SK-N-SH treated with all-trans-retinoic acid at 6 μM for 48 hours (cell line): ENCODE measurements at regions not wholly inside any gene's neighbourhood (a gene's known extent, or its start where the extent isn't known, plus 50 kb on each side); places are given as distances from the start of the nearest gene placed in this dataset.
A peak's percentile ranks its signal among the peaks of the same experiment; 100 is the strongest.

ENCODE experiments used
- ATAC-seq: fragments of 200-7000 bp; cut with Tn5 transposase; 3 replicates; pipeline ENCODE4 v1.9.1; 2020; ENCODE audit warnings: mild to moderate bottlenecking, moderate library complexity
- ARNTL ChIP-seq: fragments of 450-650 bp; formaldehyde crosslinking; IDR thresholded peaks from 2 replicates; pipeline ENCODE4 v1.5.0; 2020; ENCODE audit warnings: low read depth, mild to moderate bottlenecking, moderate library complexity, borderline replicate concordance
- CREB5 ChIP-seq: fragments of 250-450 bp; sonication (Bioruptor Pico); IDR thresholded peaks from 2 replicates; pipeline ENCODE4 v1.5.1; 2020; ENCODE audit warnings: low read depth, mild to moderate bottlenecking, moderate library complexity
- CSDC2 ChIP-seq: fragments of 250-450 bp; sonication (Bioruptor Pico); IDR thresholded peaks from 2 replicates; pipeline ENCODE4 v1.5.0; 2020; ENCODE audit warnings: mild to moderate bottlenecking, moderate library complexity
- CSRNP3 ChIP-seq: fragments of 250-450 bp; sonication (Bioruptor Pico); IDR thresholded peaks from 2 replicates; pipeline ENCODE4 v1.5.1; 2021; ENCODE audit warnings: mild to moderate bottlenecking, moderate library complexity
- ESRRG ChIP-seq: fragments of 250-450 bp; sonication (Bioruptor Pico); IDR thresholded peaks from 2 replicates; pipeline ENCODE4 v1.6.1; 2021; ENCODE audit warnings: mild to moderate bottlenecking
- GLIS3 ChIP-seq: fragments of 250-450 bp; sonication (Bioruptor Pico); IDR thresholded peaks from 2 replicates; pipeline ENCODE4 v1.5.0; 2020; ENCODE audit warnings: mild to moderate bottlenecking, moderate library complexity
- ISL1 ChIP-seq: fragments of 250-450 bp; sonication (Bioruptor Pico); IDR thresholded peaks from 2 replicates; pipeline ENCODE4 v2.1.2; 2022; ENCODE audit warnings: mild to moderate bottlenecking, moderate library complexity
- OSR1 ChIP-seq: fragments of 250-450 bp; sonication (Bioruptor Pico); IDR thresholded peaks from 2 replicates; pipeline ENCODE4 v1.8.0; 2022; ENCODE audit warnings: moderate library complexity, mild to moderate bottlenecking, inconsistent platforms
- POU6F1 ChIP-seq: fragments of 250-450 bp; sonication (Bioruptor Pico); IDR thresholded peaks from 2 replicates; pipeline ENCODE4 v1.8.0; 2021; ENCODE audit warnings: low read depth, mild to moderate bottlenecking, moderate library complexity, borderline replicate concordance
- PPARA ChIP-seq: fragments of 250-450 bp; sonication (Bioruptor Pico); IDR thresholded peaks from 2 replicates; pipeline ENCODE4 v1.5.0; 2020; ENCODE audit warnings: mild to moderate bottlenecking, borderline replicate concordance
- RARB ChIP-seq: fragments of 250-450 bp; sonication (Bioruptor Pico); IDR thresholded peaks from 2 replicates; pipeline ENCODE4 v1.8.0; 2021; ENCODE audit warnings: mild to moderate bottlenecking, moderate library complexity
- SNAI2 ChIP-seq: fragments of 250-450 bp; sonication (Bioruptor Pico); IDR thresholded peaks from 2 replicates; pipeline ENCODE4 v1.5.0; 2020; ENCODE audit warnings: mild to moderate bottlenecking, moderate library complexity
- TCF4 ChIP-seq: fragments of 250-450 bp; sonication (Bioruptor Pico); IDR thresholded peaks from 2 replicates; pipeline ENCODE4 v1.8.0; 2021; ENCODE audit warnings: mild to moderate bottlenecking, moderate library complexity, borderline replicate concordance
- TOX ChIP-seq: fragments of 250-450 bp; sonication (Bioruptor Pico); IDR thresholded peaks from 2 replicates; pipeline ENCODE4 v1.8.0; 2021; ENCODE audit warnings: mild to moderate bottlenecking, moderate library complexity, borderline replicate concordance
- ZC3H10 ChIP-seq: fragments of 250-450 bp; sonication (Bioruptor Pico); IDR thresholded peaks from 2 replicates; pipeline ENCODE4 v1.5.1; 2021; ENCODE audit warnings: mild to moderate bottlenecking, moderate library complexity
- ZFP3 ChIP-seq: fragments of 250-450 bp; sonication (Bioruptor Pico); IDR thresholded peaks from 2 replicates; pipeline ENCODE4 v1.5.0; 2020; ENCODE audit warnings: mild to moderate bottlenecking, moderate library complexity
- ZFP30 ChIP-seq: fragments of 450-650 bp; formaldehyde crosslinking; IDR thresholded peaks from 2 replicates; pipeline ENCODE4 v1.5.0; 2022; ENCODE audit warnings: mild to moderate bottlenecking, moderate library complexity
- ZNF565 ChIP-seq: fragments of 450-650 bp; formaldehyde crosslinking; conservative IDR thresholded peaks from 2 replicates; pipeline ENCODE4 v1.5.0; 2020; ENCODE audit warnings: low read depth, mild to moderate bottlenecking, moderate library complexity
- ZNF8 ChIP-seq: fragments of 450-650 bp; formaldehyde crosslinking; IDR thresholded peaks from 2 replicates; pipeline ENCODE4 v1.5.0; 2020; ENCODE audit warnings: mild to moderate bottlenecking, moderate library complexity
- TF ChIP-seq, protein P1 (sequence below): fragments of 250-450 bp; sonication (Bioruptor Pico); IDR thresholded peaks from 2 replicates; pipeline ENCODE4 v1.8.0; 2020; ENCODE audit warnings: mild to moderate bottlenecking, moderate library complexity, borderline replicate concordance
- TF ChIP-seq, protein P2 (sequence below): fragments of 250-450 bp; sonication (Bioruptor Pico); IDR thresholded peaks from 2 replicates; pipeline ENCODE4 v1.5.0; 2020; ENCODE audit warnings: mild to moderate bottlenecking, moderate library complexity

DNA sequence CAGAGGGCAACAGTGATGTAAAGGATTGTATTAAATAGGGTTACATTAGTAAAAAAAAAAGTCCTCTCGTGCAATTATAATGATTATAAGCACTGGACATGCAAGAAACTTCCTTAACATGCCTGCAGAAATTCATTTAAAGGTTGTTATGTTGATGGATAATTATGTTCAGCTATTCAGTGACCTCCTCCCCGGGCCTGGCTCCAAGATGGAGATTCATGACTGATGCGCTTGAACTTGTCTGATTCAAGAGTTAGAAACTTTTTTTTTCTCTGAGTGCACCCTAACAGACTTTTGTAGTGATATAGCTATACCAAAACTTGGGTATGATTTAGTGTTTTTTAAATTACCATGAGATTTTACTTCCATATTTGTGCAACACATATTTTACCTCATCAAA lies 1170.0 kb upstream of the CITED2 start:
- ATAC-seq: no peak
- TF ChIP-seq, protein P1, sequence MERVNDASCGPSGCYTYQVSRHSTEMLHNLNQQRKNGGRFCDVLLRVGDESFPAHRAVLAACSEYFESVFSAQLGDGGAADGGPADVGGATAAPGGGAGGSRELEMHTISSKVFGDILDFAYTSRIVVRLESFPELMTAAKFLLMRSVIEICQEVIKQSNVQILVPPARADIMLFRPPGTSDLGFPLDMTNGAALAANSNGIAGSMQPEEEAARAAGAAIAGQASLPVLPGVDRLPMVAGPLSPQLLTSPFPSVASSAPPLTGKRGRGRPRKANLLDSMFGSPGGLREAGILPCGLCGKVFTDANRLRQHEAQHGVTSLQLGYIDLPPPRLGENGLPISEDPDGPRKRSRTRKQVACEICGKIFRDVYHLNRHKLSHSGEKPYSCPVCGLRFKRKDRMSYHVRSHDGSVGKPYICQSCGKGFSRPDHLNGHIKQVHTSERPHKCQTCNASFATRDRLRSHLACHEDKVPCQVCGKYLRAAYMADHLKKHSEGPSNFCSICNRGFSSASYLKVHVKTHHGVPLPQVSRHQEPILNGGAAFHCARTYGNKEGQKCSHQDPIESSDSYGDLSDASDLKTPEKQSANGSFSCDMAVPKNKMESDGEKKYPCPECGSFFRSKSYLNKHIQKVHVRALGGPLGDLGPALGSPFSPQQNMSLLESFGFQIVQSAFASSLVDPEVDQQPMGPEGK: no peak
- no peak for TF ChIP-seq GLIS3 (CRISPR knock-in tag)
- no peak for TF ChIP-seq POU6F1 (CRISPR knock-in tag)
- TF ChIP-seq ZC3H10 (CRISPR knock-in tag): no peak
- no peak for TF ChIP-seq ESRRG (CRISPR knock-in tag)
- no peak for TF ChIP-seq SNAI2 (CRISPR knock-in tag)
- TF ChIP-seq RARB: no peak
- no peak for TF ChIP-seq OSR1 (CRISPR knock-in tag)
- no peak for TF ChIP-seq CREB5 (CRISPR knock-in tag)
- TF ChIP-seq TOX (CRISPR knock-in tag): no peak
- no peak for TF ChIP-seq ISL1 (CRISPR knock-in tag)
- TF ChIP-seq ARNTL (CRISPR knock-in tag): no peak
- TF ChIP-seq CSRNP3 (CRISPR knock-in tag): no peak
- TF ChIP-seq ZFP30: no peak
- TF ChIP-seq ZFP3 (CRISPR knock-in tag): no peak
- no peak for TF ChIP-seq ZNF565 (CRISPR knock-in tag)

DNA sequence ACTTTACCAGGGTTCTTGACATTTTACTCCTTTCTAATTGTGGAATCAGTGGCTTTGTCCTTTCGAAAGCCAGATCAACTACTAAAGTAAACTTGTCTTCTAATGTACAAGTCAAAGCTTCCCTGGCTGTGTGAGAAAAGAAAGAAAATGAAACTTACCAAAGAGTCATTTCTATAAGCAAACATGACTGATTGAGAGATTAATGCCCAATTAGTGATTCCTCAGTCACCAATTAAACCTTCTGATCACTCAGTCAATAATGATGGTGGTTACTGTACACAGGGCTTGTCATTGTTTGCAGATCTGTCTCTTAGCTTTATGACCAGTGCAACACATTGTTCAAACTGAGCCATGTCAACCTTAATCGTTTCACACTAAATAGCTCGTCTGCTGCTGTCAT lies 1168.4 kb upstream of the CITED2 start:
- TF ChIP-seq CREB5 (CRISPR knock-in tag) (no peak), GLIS3 (CRISPR knock-in tag) (no peak), ZC3H10 (CRISPR knock-in tag) (no peak), POU6F1 (CRISPR knock-in tag) (no peak), CSDC2 (CRISPR knock-in tag) (no peak), ZNF565 (CRISPR knock-in tag) (no peak)
- no peak for ATAC-seq

GRCh38 chr6:140541288-140541687 lies 1166.8 kb upstream of the CITED2 start:
- ATAC-seq: peak; percentile 5
- TF ChIP-seq TOX (CRISPR knock-in tag) (no peak), OSR1 (CRISPR knock-in tag) (no peak), PPARA (no peak), ZC3H10 (CRISPR knock-in tag) (no peak)

DNA sequence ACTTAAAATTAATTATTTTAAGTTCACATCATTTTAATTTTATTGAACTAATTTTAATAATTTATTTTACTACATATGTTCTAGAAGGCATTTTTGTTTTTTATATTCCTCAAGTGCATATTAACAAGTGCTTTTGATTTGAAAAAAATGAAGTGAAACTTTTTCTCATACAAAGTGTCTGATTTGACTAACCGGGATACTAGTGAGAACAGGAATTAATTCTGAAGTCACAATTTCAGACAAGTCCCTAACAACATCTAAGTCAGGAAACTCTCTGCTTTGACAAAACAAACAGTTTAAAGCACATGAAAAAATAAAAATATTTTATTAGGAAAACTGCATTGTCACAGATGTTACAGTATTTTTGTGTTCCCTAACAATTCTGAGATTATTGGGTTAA lies 1166.3 kb upstream of the CITED2 start:
- ATAC-seq: no peak
- TF ChIP-seq ESRRG (CRISPR knock-in tag): no peak
- TF ChIP-seq ZFP30: no peak
- no peak for TF ChIP-seq ZNF8
- no peak for TF ChIP-seq OSR1 (CRISPR knock-in tag)
- TF ChIP-seq SNAI2 (CRISPR knock-in tag): no peak
- no peak for TF ChIP-seq ARNTL (CRISPR knock-in tag)
- TF ChIP-seq ZFP3 (CRISPR knock-in tag): no peak
- TF ChIP-seq GLIS3 (CRISPR knock-in tag): no peak
- no peak for TF ChIP-seq RARB
- TF ChIP-seq, protein P2, sequence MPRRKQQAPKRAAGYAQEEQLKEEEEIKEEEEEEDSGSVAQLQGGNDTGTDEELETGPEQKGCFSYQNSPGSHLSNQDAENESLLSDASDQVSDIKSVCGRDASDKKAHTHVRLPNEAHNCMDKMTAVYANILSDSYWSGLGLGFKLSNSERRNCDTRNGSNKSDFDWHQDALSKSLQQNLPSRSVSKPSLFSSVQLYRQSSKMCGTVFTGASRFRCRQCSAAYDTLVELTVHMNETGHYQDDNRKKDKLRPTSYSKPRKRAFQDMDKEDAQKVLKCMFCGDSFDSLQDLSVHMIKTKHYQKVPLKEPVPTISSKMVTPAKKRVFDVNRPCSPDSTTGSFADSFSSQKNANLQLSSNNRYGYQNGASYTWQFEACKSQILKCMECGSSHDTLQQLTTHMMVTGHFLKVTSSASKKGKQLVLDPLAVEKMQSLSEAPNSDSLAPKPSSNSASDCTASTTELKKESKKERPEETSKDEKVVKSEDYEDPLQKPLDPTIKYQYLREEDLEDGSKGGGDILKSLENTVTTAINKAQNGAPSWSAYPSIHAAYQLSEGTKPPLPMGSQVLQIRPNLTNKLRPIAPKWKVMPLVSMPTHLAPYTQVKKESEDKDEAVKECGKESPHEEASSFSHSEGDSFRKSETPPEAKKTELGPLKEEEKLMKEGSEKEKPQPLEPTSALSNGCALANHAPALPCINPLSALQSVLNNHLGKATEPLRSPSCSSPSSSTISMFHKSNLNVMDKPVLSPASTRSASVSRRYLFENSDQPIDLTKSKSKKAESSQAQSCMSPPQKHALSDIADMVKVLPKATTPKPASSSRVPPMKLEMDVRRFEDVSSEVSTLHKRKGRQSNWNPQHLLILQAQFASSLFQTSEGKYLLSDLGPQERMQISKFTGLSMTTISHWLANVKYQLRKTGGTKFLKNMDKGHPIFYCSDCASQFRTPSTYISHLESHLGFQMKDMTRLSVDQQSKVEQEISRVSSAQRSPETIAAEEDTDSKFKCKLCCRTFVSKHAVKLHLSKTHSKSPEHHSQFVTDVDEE (CRISPR knock-in tag): no peak
- TF ChIP-seq TCF4 (CRISPR knock-in tag): no peak
- no peak for TF ChIP-seq PPARA
- TF ChIP-seq ZNF565 (CRISPR knock-in tag): no peak
- TF ChIP-seq ISL1 (CRISPR knock-in tag): no peak
- TF ChIP-seq CSRNP3 (CRISPR knock-in tag): no peak
